Activated gamma-delta T cell treated with Interleukin-2 at 50 U/mL for 16 hours (primary cell): ENCODE measurements at regions not wholly inside any gene's neighbourhood (a gene's known extent, or its start where the extent isn't known, plus 50 kb on each side); places are given as distances from the start of the nearest gene placed in this dataset.

Experiments
- DNase-seq: peaks from one replicate; pipeline ENCODE4 v3.0.0-alpha.2; 2020

DNA sequence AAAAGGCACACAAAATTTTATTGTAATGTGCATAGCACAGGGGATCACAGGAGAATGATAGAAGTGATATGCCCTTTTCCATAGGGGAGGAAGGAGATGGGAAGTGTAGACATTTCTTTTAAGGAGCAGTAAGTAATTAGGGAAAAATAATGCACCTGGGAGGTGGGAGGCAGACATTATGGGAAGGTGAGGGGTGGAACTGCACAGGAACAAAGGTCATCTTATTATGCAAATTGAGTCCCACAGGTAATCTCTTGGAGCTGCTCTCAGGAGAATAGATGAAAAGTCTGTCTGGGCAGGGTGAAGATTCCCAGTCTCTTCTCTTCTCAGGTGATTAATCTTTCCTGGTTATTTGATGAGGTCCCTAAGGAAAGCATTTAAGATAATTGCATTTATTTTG is 331.5 kb downstream of the ENC1 start:
- no peak for DNase-seq

DNA sequence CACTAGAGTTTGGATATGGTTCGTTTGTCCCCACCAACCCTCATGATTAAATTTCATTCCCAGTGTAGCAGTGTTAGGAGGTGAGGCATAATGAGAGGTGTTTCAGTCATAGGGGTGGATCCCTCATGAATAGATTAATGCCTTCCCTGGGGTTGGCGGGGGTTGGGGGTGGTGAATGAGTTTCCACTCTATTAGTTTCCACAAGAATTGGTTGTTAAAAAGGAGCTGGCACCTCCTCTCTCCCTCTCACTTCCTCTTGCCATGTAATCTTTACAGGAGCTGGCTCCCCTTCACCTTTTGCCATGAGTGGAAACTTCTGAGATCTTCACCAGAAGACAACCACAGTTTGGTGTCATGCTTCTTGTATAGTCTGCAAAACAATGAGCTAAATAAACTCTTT is 333.7 kb downstream of the ENC1 start:
- no peak for DNase-seq

DNA sequence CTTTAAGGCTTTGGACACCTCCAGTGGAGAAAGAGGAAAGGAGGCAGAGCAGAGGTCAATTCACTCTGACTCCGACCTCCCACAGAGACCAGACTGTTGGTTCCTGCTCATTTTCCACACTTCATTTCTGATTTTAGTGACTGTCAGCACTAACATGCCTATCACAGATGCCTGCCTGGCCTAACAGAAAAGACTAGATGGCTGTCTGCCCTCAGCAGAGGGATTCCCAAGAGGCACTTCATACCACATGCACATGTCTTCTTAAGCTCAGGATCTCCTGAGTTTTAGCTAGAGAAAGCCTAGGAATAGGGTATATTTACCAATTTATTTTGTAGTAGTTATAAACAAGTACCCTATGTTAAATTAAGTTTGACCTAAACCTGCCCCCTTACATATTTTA is 336.0 kb downstream of the ENC1 start:
- no peak for DNase-seq

DNA sequence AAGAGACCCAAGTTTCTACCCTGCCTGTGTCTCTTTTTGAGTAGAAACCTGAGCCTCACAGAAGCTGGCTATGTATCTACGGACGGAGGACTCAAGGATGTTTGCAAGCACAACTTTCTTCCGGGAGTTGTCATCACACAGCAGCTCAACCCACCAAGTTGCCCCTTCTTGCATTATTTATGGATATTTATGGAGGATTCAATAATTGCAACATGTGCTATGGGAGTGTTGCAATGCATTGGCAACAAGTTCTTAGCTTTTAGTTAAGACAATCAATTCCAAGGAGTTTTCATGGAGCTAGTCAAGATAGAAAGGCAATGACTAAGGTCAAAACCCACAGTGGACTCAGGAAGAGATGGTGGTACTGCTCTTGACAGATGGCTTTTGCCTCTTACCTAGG is 336.9 kb downstream of the ENC1 start:
- DNase-seq: no peak

DNA sequence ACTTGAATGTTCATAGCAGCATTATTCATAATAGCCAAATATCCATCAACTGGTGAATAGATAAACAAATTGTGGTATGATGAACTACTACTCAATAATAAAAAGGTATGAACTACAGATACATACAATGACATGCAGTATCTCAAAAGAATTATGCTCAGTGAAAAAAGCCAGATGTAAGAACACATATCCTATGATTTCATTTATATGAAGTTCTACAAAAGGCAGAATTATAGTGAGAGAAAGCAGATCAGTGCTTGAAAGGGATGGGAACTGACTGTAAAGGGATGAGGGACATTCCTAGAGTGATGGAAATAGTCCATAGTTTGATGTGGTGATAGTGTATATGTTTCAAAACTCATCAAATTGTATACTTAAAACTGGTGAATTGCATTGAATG is 339.0 kb downstream of the ENC1 start:
- DNase-seq: no peak

DNA sequence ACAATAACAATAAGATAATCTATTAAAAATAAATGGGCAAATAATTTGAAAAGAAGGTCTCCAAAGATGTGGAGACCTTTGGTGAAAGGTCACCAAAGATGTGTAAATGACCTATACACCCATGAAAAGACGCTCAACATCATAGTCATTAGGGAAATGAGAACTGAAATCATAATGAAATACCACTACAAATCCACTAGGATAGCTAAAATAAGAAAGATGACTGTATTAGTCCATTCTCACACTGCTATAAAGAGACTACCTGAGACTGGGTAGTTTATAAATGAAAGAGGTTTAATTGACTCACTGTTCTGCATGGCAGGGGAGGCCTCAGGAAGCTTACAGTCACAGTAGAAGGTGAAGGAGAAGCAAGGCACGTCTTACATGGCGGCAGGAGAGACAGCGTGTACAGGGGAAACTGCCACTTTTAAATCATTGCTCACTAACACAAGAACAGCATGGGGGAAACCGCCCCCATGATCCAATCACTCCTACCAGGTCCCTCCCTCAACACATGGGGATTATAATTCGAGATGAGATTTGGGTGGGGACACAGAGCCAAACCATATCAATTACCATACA is 339.6 kb downstream of the ENC1 start:
- DNase-seq: no peak

DNA sequence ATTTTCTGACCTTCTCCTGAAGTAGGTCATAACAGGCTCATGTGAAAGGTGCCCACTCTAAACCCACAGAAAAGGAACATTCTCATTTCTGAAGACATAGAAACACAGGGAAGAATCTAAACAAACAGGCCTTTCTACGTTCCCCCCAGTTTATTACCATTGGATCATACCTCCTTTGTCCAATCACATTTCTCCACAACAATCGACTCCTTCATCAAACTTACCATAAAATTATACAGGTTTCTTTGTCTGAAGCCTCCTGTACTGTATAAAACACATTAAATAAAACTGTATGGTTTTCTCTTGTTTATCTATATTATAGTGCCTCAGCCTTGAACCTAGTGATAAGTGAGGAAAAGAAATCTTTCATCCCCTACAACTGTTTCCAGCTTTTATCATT is 340.7 kb downstream of the ENC1 start:
- DNase-seq: no peak

DNA sequence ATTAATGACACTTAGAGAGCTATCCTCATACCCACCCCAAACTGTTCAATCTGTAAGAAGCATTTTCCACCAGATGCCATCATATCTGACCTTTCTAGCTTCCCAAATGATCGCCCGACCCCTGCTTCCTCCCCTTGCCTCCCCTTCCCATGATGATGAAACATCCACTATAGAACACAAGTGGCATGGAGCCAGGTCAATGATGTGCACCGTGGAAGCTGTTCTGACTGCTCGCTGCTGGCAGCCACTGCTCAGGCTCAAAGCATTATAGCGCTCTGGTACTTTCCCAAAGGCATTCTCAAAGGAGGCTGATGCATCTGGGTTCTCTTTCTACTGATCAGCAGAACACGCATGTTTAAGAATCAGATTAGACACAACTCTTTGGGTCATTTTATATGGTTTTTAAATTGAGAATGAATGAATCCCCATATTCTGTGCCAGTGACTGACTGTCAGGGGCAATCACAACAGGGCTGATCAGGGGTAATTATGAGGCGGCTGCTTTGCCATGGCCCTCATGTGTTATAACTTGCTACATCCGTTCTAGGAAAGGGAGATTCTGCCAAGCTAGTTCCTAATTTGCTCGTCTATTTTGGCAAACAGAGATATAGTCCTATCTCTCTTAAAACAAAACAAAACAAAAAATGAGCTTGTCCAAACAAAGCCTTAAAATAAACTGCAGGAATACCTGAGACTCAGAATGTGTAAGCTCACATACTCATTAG is 343.7 kb downstream of the ENC1 start:
- DNase-seq: no peak

DNA sequence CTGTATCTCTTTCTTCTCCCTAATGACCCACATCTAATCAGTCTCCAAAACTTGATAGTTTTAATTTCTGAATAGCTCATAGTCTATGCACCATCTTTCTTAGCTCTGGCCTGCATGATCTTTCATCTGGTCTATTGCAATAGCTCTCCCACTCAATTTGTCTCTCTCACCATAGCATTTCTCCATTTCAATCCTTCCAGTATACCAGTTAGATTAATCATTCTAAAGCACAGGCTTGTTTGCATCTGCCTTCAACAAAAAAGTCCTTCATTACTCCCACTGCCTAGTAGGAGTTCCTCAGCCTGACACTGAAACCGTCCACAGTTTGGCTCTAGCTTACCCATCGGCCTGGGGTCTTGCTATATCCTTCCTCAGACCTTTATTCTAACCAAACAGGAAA is 344.9 kb downstream of the ENC1 start:
- no peak for DNase-seq

DNA sequence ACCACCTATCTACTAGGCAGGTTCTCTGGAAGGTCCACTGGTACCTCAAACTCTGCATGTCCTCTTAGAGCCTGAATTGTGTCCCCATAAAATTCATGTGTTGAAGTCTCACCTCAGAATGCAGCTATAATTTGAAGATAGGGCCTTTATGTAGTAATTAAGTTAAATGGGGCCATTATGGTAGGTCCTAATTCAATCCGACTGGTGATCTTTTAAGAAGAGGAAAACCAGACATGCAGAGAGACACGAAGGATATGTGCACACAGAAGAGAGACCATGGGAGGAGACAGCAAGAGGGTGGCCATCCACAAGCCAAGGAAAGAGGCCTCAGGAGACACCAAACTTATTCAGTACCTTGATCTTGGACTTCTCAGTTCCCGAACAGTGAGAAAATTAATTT is 345.4 kb downstream of the ENC1 start:
- DNase-seq: no peak

DNA sequence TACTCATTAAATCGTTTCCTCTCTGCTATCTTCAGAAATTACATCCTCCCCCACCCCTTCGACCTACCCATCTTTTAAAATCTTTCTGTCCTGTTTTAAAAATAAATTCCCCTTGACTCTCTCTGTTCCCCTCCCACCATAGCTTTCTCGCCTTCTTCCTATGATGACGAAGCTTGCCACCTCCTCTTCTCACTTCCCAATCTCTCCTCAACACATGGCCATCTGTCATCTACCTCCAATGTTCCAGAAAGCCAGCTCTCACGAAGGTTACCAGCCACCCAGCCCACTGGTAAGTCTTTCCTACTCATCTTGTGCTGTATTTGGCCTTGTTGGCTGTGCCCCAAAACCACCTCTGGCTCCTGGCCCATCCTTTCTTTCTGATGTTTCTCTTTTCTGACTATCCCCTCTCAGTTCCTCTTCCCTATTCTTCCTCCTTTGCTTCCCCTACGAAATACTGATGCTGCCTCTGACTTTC is 346.3 kb downstream of the ENC1 start:
- DNase-seq: no peak

DNA sequence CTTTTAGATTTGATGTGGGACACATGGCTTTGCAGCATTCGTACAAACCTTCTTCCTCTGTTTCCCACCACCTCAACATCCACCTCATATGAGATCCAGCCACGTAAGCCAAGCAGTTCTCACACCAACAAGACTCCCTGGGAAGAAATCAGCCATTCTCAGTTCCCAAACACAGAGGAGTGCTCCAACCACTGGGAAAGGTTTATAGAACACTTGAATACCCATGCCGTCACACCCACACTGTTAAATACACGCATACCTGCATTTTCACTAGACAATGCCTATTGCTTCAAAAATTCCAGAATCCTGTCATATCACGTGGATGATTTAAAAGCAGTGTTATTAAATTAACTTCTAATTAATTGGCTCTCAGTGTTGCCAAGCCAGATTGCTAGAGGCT is 347.3 kb downstream of the ENC1 start:
- no peak for DNase-seq

DNA sequence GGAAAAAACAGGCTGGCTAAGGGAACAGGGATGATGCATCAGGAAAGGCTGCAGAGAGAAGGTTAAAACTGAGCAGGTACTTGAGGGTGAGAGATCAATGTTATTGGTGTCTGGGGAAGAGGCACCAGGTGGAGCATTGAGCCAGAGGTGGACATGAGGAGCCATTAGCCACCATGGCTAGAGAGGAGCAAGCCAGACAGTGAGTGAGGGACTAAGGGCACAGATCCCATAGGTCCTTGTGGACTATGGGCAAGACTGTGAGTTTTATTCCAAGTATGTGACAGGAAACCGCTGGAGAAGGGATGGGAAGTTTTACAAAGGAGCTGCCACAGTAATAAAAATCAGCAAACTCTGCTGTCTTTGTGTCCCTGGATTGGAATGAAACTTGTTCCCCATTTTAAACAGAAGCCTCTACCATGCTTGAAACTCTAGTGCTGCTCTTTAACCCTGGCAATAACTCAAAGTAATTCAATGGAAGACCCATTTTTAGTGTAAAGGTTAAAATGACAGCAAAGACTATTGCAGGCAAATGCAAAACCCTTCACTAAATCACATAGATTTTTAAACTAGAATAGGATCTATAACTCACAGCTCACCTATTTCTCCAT is 349.8 kb downstream of the ENC1 start:
- DNase-seq: no peak

DNA sequence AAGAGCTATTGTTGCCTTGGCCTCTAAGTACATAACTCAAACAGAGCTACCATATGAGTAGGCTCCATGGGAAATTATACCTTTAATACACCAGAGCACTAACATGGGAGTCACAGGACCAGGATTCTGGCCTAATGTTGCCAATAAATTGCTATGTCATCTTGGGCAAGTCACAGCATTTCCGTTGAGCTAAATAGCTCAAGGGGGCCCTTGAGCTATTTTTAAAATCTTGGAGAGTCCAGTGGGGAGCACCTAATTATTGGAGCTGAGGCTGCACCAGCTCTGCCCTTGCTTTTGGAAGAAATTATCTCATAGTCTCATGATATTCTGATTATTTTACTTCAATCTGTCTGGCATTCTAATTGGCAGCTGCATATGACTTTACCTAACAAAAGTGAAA is 350.8 kb downstream of the ENC1 start:
- no peak for DNase-seq

DNA sequence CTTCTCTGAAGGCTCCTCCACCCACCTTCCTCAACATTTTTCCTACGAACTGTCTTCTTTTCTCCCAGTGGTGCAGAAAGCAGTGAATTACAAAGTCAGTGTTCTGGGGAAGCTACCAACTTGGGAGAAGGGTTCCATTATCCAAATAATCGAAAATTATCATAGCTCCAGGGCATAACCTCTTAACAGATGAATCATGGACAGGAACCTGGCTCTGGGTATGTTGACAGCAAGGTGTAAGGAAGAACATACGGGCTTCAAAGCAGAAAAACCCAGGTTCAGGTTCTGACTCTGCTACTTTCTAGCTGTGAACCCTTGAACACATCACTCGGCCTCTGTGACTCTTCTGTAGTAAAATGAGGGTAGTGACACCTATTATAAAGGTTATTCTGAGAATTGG is 351.3 kb downstream of the ENC1 start:
- DNase-seq: no peak

DNA sequence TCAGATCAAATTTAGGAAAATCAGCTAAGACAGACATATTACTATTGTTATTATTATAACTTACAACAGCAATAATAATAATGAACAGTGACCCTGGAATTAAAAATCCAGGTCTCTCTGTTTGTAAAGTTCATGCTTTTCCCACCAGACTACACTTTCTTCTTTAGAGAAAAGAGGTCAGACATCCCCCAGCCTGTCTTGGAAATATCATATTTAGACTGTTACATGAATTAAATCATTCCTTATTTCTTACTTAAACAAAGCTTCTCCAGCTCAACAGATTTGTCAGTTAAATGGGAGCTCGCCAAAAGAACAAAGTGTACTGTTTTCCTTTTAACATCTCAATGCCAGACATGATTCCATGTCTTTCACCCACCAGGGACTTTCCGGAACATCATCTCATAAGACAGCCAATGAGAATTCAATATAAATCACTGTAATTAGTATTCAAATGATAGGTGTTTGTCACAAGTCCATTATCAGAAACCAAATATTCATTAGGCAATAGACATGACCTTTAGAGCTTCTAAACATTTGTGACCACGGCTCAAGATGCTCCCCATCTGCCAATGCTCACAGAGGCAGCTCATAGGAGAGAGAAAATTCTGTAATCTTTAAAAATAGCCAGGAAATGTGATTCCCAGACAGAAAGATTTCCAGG is 351.9 kb downstream of the ENC1 start:
- DNase-seq: no peak

DNA sequence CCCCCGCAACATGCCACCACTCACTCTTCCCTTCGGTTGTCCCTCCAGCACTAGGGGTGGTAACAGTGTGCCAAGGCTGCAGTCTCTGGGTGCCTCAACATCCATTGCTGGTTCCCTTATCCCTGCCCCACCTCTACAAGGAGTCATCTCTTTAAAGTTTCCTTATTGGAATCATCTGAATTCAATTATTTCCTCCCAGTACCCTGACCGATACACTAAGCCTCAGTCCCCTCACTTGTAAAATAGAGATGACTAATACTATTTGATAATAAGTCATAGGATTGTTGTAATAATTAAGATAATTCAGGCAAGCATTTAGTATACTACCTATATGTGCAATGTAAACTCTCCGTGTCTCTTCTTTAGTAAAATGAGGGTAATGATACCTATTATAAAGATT is 352.5 kb downstream of the ENC1 start:
- no peak for DNase-seq

DNA sequence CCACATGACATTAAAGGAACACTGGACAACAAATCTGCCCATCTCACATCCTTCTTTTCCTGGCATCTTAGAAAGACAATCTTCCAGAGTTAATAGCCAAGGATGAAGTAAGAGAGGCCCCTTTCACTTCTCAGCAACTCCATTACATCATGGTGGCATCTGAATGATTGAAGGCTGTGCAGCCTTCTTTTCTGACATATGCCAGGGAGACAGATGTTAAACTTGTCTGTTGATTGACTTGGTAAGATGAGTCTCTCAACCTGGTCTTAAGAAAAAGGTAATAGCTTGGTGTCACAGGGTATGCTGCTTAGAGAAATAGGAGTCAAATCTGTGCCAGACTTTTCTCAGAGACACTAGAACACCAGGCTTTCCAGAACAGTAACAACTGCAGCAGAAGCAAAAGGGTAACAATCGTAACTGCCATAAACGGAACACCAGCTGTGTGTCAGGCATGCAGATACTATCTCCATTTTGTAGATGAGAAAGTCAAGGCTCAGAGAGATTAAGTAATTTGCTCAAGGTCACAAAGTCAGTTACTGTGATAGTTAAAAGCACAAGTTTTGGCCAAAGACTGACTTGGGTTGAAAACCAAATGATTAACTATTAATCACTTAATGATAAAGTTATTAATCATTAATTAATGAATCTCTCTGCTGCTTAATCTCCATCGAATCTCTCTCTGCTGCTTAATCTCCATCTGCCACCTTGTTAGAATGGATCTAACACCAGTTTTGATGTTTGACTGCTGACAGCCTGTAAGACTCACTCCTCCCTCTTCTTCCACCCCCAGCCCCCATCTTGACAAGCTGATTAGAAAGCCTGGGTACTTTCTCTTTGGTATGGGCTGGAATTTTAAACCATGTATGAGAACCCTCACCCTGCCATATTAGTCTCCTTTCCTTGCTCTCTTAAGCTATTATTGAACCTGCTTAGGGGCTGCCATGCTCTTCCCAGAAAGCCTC is 353.5 kb downstream of the ENC1 start:
- DNase-seq: no peak

DNA sequence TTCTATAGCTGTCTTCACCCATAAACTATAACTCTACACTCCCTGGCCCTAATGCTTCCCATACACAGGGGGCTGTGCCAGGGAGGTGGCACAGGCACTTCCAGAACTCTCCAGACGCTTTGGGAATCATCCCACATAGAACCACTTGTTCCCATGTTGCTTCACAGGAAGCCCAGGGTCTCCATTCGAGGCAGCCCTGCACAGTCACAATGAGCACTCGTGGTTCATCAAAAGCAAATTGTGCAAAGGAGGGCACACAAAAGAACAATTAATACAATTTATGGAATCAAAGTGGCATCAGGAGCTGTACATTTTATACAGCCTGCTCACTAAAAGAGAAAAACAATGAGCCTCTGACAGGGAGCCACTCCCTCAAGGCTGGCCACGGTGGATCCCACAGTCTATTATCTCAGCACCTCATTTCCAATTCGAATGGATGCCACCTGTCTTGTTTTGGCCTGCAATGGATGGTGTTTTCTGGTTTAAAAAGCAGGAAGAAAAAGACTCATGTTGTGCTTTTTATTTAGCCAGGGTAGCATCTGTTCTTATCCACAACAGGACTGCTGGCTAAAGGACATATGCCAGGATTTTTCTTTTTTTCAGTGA is 354.8 kb downstream of the ENC1 start:
- no peak for DNase-seq

DNA sequence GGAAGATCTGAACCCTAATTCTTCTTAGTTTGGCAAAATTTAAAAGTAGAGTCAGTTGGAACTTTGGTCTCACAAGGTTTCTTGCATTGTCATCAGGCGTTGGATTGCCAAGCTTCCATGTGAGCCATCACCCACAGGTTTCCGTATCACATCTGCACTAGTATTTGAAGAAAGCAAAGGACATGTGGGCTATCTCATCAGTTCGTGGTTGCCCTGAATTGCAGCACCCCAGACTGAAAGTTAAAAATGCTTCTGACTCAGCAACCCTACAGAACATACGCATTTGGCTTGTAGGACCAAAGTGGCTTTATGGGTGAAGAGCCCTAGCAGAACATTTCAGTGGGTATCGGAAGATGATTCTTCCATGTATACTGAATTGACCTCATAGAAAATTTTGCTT is 358.0 kb downstream of the ENC1 start:
- DNase-seq: no peak

DNA sequence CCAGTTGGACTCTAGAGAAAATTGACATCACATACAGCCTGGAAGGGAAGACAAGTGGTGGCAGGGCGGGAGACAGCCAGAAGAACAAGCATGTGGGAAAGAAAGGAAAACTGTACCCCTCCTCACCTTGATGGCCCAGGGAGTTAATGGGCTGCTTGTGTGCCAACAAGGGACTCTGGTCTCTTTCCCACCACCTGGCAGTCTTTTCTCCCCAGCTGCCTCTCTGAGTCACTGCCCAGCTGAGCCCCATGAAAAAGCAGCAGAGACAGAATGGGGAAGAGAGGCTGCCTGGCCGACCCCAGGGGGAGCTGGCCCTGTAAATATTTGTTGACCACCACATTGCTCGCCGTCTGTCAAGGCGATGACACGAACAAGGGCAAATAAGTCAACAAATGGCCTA is 359.4 kb downstream of the ENC1 start:
- no peak for DNase-seq

DNA sequence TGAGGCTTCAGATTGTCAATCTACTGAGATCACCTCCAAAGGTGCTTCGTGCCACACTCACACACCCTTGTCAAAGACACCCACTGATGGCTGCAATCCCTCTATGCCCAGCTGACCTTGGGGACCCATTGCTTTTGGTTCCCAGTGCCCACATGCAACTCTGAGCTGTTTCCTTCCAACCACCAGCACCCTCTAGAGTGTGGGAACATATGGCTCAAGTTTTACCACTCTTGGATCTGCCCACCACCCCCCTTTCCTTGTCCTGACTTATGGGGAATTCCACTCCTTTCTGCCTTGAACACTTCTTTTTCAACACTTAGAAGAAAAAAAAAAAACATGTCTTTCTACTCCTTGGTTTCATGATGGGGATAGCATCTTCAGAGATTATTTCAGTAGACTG is 360.2 kb downstream of the ENC1 start:
- DNase-seq: no peak

DNA sequence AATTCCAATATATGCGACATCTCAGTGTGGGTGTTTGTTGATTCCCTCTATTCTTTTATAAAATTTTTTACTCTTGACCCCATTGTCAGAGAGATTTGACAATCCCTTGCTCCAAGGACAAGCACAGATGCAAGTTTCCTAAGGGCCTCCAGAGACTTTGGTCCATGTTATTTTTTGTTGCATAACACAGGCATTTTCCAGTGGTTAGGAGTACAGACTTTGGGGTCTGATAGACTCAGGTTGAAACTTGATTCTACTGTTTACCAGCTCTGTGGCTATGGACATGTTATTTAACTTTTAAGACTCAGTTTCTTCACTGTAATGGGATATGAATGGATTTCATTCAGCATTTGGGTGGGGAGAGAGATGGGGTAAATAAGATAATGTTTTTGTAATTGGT is 361.3 kb downstream of the ENC1 start:
- DNase-seq: no peak
